Neural cell (in vitro differentiated cells): ENCODE measurements at regions not wholly inside any gene's neighbourhood (a gene's known extent, or its start where the extent isn't known, plus 50 kb on each side); places are given as distances from the start of the nearest gene placed in this dataset.

Experiments used
- H2AFZ ChIP-seq: fragments of 200-600, 300-800 bp; sonication (generic), shearing (Covaris generic); 2 replicates; pipeline ENCODE4 v1.6.0; 2014; ENCODE audit warnings: low read depth, mild to moderate bottlenecking, antibody characterized with exemption, low read length, moderate library complexity
- H3F3A ChIP-seq: fragments of 200-600 bp; shearing (Covaris generic); 2 replicates; pipeline ENCODE4 v1.6.1; 2016; ENCODE audit warnings: mild to moderate bottlenecking, moderate library complexity, mixed read lengths, antibody characterized with exemption, low read length; ENCODE audit not compliant: insufficient read depth, poor library complexity, severe bottlenecking
- H3K27ac ChIP-seq: fragments of 200-600, 300-800 bp; sonication (generic), shearing (Covaris generic); 2 replicates; pipeline ENCODE4 v1.5.1; 2014; ENCODE audit warnings: mild to moderate bottlenecking, low read length, moderate library complexity
- H3K27me3 ChIP-seq: fragments of 300-800, 200-600 bp; sonication (generic), shearing (Covaris generic); 2 replicates; pipeline ENCODE4 v1.6.0; 2014; ENCODE audit warnings: mild to moderate bottlenecking, low read depth, low read length, moderate library complexity; ENCODE audit not compliant: insufficient read depth
- H3K36me3 ChIP-seq: fragments of 300-800, 200-600 bp; sonication (generic), shearing (Covaris generic); 2 replicates; pipeline ENCODE4 v1.5.1; 2014; ENCODE audit warnings: mild to moderate bottlenecking, antibody characterized with exemption, low read length, moderate library complexity; ENCODE audit not compliant: insufficient read depth
- H3K4me2 ChIP-seq: fragments of 300-800, 200-600 bp; sonication (generic), shearing (Covaris generic); 2 replicates; pipeline ENCODE4 v1.6.0; 2014; ENCODE audit warnings: mild to moderate bottlenecking, low read length
- H3K4me3 ChIP-seq: fragments of 300-800, 200-600 bp; sonication (generic), shearing (Covaris generic); 2 replicates; pipeline ENCODE4 v1.5.1; 2014; ENCODE audit warnings: mild to moderate bottlenecking, low read length, moderate library complexity
- H3K79me2 ChIP-seq: fragments of 200-600 bp; shearing (Covaris generic); replicated peaks from 2 replicates; pipeline ENCODE4 v1.6.0; 2014; ENCODE audit warnings: mild to moderate bottlenecking, low read length, moderate library complexity; ENCODE audit not compliant: insufficient read depth
- H3K9ac ChIP-seq: fragments of 300-800, 200-600 bp; sonication (generic), shearing (Covaris generic); 2 replicates; pipeline ENCODE4 v1.6.1; 2016; ENCODE audit warnings: mild to moderate bottlenecking, low read length, mixed read lengths
- H3K9me2 ChIP-seq: fragments of 200-600 bp; shearing (Covaris generic); 2 replicates; pipeline ENCODE4 v1.6.1; 2016; ENCODE audit warnings: mild to moderate bottlenecking, low read length, mixed read lengths; ENCODE audit not compliant: insufficient read depth
- H3K9me3 ChIP-seq: fragments of 200-600, 300-800 bp; sonication (generic), shearing (Covaris generic); 2 replicates; pipeline ENCODE4 v1.6.1; 2016; ENCODE audit warnings: mild to moderate bottlenecking, mixed run types, low read length, moderate library complexity, mixed read lengths
- H4K20me1 ChIP-seq: fragments of 200-600 bp; shearing (Covaris generic); 2 replicates; pipeline ENCODE4 v1.6.1; 2016; ENCODE audit warnings: mild to moderate bottlenecking, mixed run types; ENCODE audit not compliant: insufficient read depth
- CTCF ChIP-seq: fragments of 450-650 bp; IDR thresholded peaks from 2 replicates; pipeline ENCODE4 v1.5.1; 2014; ENCODE audit warnings: antibody characterized with exemption, mild to moderate bottlenecking, moderate library complexity; ENCODE audit not compliant: poor library complexity, severe bottlenecking
- EP300 ChIP-seq: fragments of 450-650 bp; conservative IDR thresholded peaks from 2 replicates; pipeline ENCODE4 v1.6.1; 2014; ENCODE audit warnings: antibody characterized with exemption, mild to moderate bottlenecking, moderate library complexity; ENCODE audit not compliant: poor library complexity, severe bottlenecking
- EZH2 ChIP-seq: fragments of 200-600, 300-800 bp; shearing (Covaris generic), sonication (generic); IDR thresholded peaks from 2 replicates; pipeline ENCODE4 v1.6.1; 2014; ENCODE audit warnings: antibody characterized with exemption, low read length, borderline replicate concordance, mild to moderate bottlenecking; ENCODE audit not compliant: insufficient read depth, poor library complexity, severe bottlenecking
- POLR2AphosphoS5 ChIP-seq: IDR thresholded peaks from 2 replicates; pipeline ENCODE4 v1.6.1; 2012
- RAD21 ChIP-seq: fragments of 450-650 bp; conservative IDR thresholded peaks from 2 replicates; pipeline ENCODE4 v1.6.1; 2014; ENCODE audit warnings: antibody characterized with exemption, mild to moderate bottlenecking, moderate library complexity
- REST ChIP-seq: IDR thresholded peaks from 2 replicates; pipeline ENCODE4 v1.6.1; 2012; ENCODE audit warnings: borderline replicate concordance
- SMC3 ChIP-seq: fragments of 450-650 bp; conservative IDR thresholded peaks from 2 replicates; pipeline ENCODE4 v1.6.1; 2014; ENCODE audit warnings: antibody characterized with exemption, mild to moderate bottlenecking, moderate library complexity; ENCODE audit not compliant: poor library complexity
- TAF1 ChIP-seq: IDR thresholded peaks from 2 replicates; pipeline ENCODE4 v1.6.1; 2012; ENCODE audit warnings: low read depth

- H2AFZ ChIP-seq = no peak overlapping the region
- no peaks in the 10 kb centered on the region for H4K20me1 ChIP-seq
- no peaks in the 10 kb centered on the region for H3K36me3 ChIP-seq
- no peaks in the 10 kb centered on the region for H3K27me3 ChIP-seq
- H3F3A ChIP-seq = no peaks in the 10 kb centered on the region
- H3K9me2 ChIP-seq = no peaks in the 10 kb centered on the region
- H3K4me2 ChIP-seq = no peak overlapping the region
- no peaks in the 10 kb centered on the region for H3K9me3 ChIP-seq
- no peak overlapping the region for H3K4me3 ChIP-seq
- H3K27ac ChIP-seq = no peak overlapping the region
- TF ChIP-seq POLR2AphosphoS5 = no peak
- no peak for TF ChIP-seq CTCF
- no peak for TF ChIP-seq EZH2
- no peak for TF ChIP-seq REST
- TF ChIP-seq SMC3 = no peak
- no peak for TF ChIP-seq RAD21
- no peak for TF ChIP-seq EP300
- no peak for TF ChIP-seq TAF1
- no peaks in the 10 kb centered on the region for H3K79me2 ChIP-seq
- H3K9ac ChIP-seq = no peak overlapping the region
Measured at GRCh38 chr10:61285749-61286148, 167.4 kb downstream of the TMEM26 start.

- Histone ChIP-seq H3K4me3 (no peak overlapping the region), H3K27ac (no peak overlapping the region), H3F3A (no peaks in the 10 kb centered on the region), H3K9me3 (no peaks in the 10 kb centered on the region), H3K79me2 (no peaks in the 10 kb centered on the region), H3K36me3 (no peaks in the 10 kb centered on the region), H3K9ac (no peak overlapping the region), H2AFZ (no peak overlapping the region), H4K20me1 (no peaks in the 10 kb centered on the region), H3K27me3 (no peaks in the 10 kb centered on the region), H3K9me2 (no peaks in the 10 kb centered on the region), H3K4me2 (no peak overlapping the region)
- no peak for TF ChIP-seq TAF1
- no peak for TF ChIP-seq REST
- TF ChIP-seq CTCF = peak; percentile 78
- TF ChIP-seq RAD21 = peak; percentile 80
- TF ChIP-seq SMC3 = peak; percentile 81
Measured at GRCh38 chr10:61284222-61284890, 168.8 kb downstream of the TMEM26 start.
